Thoracic aorta (tissue), 2 donors: ENCODE measurements at regions not wholly inside any gene's neighbourhood (a gene's known extent, or its start where the extent isn't known, plus 50 kb on each side); places are given as distances from the start of the nearest gene placed in this dataset.
"Not testable (repeated sequence)": the region's sequence is repeated elsewhere in the genome, so short reads cannot be mapped to it uniquely, and the experiment has no call there.

Experiments
- ATAC-seq: fragments of 150-250 bp; one replicate; pipeline ENCODE4 v1.8.0; 2017; ENCODE audit warnings: low read depth; ENCODE audit not compliant: insufficient number of reproducible peaks, low FRiP score
- DNase-seq: peaks from one replicate; pipeline ENCODE4 v3.0.0-alpha.2; 2020; ENCODE audit warnings: low spot score
- H3K27ac ChIP-seq, 2 donors: fragments of 200-600 bp; sonication (generic); 1 replicate in 1 of 2; 2 replicates in 1 of 2; pipeline ENCODE4 v1.5.1; 2016; ENCODE audit warnings: mild to moderate bottlenecking in 2 of 2, moderate library complexity in 2 of 2
- H3K27me3 ChIP-seq: fragments of 200-600 bp; sonication (generic); replicated peaks from 2 replicates; pipeline ENCODE4 v1.6.0; 2016; ENCODE audit warnings: mild to moderate bottlenecking; ENCODE audit not compliant: insufficient read depth
- H3K36me3 ChIP-seq: fragments of 200-600 bp; sonication (generic); one replicate; pipeline ENCODE4 v1.5.1; 2016
- H3K4me1 ChIP-seq, 2 donors: fragments of 200-600 bp; sonication (generic); 1 replicate in 1 of 2; 2 replicates in 1 of 2; pipeline versions ENCODE4 v1.5.1 to v1.6.0; 2016; ENCODE audit warnings: low read depth in 2 of 2, mild to moderate bottlenecking in 1 of 2; ENCODE audit not compliant: control insufficient read depth in 1 of 2
- H3K4me3 ChIP-seq: fragments of 200-600 bp; sonication (generic); 2 replicates; pipeline ENCODE4 v1.5.1; 2016; ENCODE audit warnings: mild to moderate bottlenecking
- H3K9me3 ChIP-seq: fragments of 200-600 bp; sonication (generic); 2 replicates; pipeline ENCODE4 v1.5.1; 2016
- TF ChIP-seq, protein P1 (sequence below): fragments of 200-600 bp; sonication (generic); IDR thresholded peaks from one replicate; pipeline ENCODE4 v1.5.1; 2019; ENCODE audit warnings: antibody characterized with exemption

DNA sequence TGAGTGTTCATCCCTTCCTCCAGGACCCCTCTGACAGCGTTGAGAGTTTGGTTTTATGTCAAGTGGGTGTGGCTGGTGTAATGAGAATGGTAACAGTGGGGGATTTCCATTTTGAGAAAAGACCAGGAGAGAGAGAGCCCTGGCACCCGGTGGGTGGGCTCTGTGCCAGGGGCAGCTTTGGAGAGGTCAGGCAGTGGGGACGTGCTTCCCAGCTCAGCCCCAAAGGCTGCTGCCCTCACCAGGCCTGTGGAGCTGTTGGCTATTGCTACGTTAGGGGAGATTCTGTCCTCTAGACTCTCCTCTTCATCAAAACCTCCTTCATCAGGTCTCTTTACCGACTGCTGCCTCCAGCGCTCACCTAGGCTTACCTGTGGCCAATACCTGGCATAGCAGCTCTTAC lies 176.3 kb downstream of the PTPRU start:
- DNase-seq: no peak
- no peaks in the 10 kb centered on the region for H3K36me3 ChIP-seq
- TF ChIP-seq, protein P1, sequence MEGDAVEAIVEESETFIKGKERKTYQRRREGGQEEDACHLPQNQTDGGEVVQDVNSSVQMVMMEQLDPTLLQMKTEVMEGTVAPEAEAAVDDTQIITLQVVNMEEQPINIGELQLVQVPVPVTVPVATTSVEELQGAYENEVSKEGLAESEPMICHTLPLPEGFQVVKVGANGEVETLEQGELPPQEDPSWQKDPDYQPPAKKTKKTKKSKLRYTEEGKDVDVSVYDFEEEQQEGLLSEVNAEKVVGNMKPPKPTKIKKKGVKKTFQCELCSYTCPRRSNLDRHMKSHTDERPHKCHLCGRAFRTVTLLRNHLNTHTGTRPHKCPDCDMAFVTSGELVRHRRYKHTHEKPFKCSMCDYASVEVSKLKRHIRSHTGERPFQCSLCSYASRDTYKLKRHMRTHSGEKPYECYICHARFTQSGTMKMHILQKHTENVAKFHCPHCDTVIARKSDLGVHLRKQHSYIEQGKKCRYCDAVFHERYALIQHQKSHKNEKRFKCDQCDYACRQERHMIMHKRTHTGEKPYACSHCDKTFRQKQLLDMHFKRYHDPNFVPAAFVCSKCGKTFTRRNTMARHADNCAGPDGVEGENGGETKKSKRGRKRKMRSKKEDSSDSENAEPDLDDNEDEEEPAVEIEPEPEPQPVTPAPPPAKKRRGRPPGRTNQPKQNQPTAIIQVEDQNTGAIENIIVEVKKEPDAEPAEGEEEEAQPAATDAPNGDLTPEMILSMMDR: no peak
- no peak for ATAC-seq
- H3K27me3 ChIP-seq: no peaks in the 10 kb centered on the region
- no peaks in the 10 kb centered on the region for H3K4me1 ChIP-seq
- no peak overlapping the region for H3K4me3 ChIP-seq
- no peak overlapping the region for H3K27ac ChIP-seq
- H3K9me3 ChIP-seq: no peaks in the 10 kb centered on the region

DNA sequence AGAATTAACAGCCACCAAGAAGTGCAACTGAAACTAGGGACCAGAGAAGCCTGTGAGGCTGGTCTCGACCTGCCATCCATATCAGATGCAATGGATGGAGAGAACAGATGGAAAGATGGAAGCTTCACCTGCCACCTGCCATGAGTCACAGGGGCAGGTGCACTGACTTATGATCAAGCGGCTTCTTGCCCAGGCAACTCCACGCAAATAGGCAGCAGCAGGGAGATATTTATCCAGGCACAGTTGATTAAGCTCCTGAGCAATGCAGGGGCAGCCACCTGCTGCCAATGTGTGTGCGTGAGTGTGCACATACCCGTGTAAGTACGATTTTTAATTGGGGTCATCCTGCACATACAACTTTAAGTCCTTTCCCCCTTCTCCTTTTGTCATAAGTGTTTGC lies 174.2 kb downstream of the PTPRU start:
- Histone ChIP-seq H3K36me3 (no peaks in the 10 kb centered on the region), H3K4me1 (no peaks in the 10 kb centered on the region), H3K9me3 (no peaks in the 10 kb centered on the region), H3K27ac (no peak overlapping the region), H3K27me3 (no peaks in the 10 kb centered on the region), H3K4me3 (no peak overlapping the region)
- TF ChIP-seq, protein P1: no peak
- DNase-seq (no peak), ATAC-seq (no peak)

DNA sequence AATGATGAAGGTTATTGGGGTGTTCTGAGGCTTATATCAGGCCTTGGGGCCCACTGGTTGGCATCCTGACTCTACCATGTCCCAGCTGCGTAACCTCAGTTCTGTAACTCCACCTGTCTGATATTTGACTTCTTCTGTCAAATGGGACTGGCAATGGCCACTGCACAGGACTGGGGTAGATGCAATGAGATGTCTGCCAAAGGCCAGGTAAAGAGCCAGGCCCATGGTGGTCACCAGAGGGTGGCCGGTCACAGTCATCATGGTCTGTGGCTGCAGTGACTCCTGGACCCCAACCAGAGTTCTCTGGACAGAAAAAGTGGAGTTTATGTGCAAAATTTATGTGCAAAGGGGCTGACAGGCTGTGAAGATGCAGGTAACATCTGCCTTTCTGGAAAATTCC lies 173.3 kb downstream of the PTPRU start:
- no peaks in the 10 kb centered on the region for H3K4me1 ChIP-seq
- DNase-seq: no peak
- H3K4me3 ChIP-seq: no peak overlapping the region
- no peaks in the 10 kb centered on the region for H3K36me3 ChIP-seq
- TF ChIP-seq, protein P1: no peak
- no peak for ATAC-seq
- H3K27me3 ChIP-seq: no peaks in the 10 kb centered on the region
- no peaks in the 10 kb centered on the region for H3K9me3 ChIP-seq
- H3K27ac ChIP-seq: no peak overlapping the region

DNA sequence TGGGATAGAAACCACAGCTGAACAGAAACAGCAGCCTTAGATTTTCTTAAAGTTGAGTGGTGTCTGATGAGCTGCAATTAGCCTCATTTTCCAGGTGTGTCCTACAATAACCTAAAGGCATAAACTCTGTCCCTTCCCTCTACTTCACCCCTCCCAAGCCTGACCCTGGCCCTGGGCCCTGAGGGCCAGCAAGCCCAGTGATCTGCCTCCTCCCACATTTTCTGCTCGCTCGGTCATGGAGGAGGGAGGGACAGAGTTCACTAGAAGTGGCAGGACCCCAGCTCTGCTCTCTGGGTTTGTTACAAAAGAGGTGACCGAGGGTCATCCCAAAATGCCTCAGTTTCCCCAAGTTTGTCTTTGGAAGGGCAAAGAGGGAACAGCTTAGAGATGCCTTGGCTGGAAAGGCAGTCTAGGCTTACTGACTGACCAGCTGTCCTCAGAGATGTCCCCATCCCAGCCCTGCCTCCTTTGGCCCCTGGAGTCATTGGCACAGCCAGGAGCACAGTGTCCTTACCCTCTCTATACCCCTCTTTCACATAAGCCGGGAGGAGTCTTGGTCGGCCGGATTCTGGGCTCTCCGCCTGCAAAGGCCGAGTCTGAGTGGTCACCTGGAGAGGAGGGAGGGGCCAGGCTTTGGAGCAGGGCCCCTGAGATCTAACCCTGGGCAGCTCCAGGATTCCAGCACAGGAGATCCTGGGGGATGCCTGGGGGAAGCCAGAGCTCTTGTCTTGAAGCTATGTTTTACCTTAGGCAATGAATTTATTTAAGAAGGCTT lies 172.7 kb downstream of the PTPRU start:
- no peak overlapping the region for H3K4me3 ChIP-seq
- no peak for DNase-seq
- ATAC-seq: no peak
- H3K27me3 ChIP-seq: no peaks in the 10 kb centered on the region
- H3K27ac ChIP-seq: no peak overlapping the region
- H3K4me1 ChIP-seq: no peaks in the 10 kb centered on the region
- no peaks in the 10 kb centered on the region for H3K9me3 ChIP-seq
- H3K36me3 ChIP-seq: no peaks in the 10 kb centered on the region
- TF ChIP-seq, protein P1: no peak

DNA sequence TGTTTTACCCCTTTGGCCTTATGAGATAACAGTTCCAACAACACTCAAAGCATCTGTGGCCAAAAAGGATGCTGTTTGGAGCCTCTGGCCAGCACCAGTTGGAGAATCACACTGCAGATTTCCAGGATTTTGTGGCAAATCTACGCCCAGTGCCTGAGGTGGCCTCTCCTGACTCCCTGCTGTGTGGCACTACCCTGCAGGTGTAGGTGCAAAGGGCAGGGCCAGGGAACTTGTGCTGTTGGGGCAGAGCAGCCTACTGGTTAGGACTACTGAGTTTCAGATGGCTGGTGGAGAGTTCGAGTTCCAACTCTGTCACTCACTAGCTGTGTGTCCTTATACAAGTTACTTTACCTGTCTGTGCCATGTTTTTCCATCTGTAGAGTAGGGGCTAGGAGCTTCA lies 170.5 kb downstream of the PTPRU start:
- Histone ChIP-seq H3K4me1 (no peaks in the 10 kb centered on the region), H3K27me3 (no peaks in the 10 kb centered on the region), H3K9me3 (no peaks in the 10 kb centered on the region), H3K36me3 (no peaks in the 10 kb centered on the region), H3K27ac (no peak overlapping the region), H3K4me3 (no peak overlapping the region)
- ATAC-seq: no peak
- TF ChIP-seq, protein P1: no peak
- no peak for DNase-seq

DNA sequence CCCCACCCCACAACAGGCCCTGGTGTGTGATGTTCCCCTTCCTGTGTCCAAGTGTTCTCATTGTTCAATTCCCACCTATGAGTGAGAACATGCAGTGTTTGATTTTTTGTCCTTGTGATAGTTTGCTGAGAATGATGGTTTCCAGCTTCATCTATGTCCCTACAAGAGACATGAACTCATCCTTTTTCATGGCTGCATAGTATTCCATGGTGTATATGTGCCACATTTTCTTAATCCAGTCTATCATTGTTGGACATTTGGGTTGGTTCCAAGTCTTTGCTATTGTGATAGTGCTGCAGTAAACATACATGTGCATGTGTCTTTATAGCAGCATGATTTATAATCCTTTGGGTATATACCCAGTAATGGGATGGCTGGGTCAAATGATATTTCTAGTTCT lies 163.9 kb downstream of the PTPRU start:
- not testable (repeated sequence) for H3K4me1 ChIP-seq, ATAC-seq, H3K27ac ChIP-seq

More for the DNA sequence above, 163.9 kb downstream of the PTPRU start:
- H3K9me3 ChIP-seq, H3K27me3 ChIP-seq, H3K36me3 ChIP-seq, H3K4me3 ChIP-seq, DNase-seq: not testable (repeated sequence)
